GM04503 (cell line): ENCODE measurements at regions not wholly inside any gene's neighbourhood (a gene's known extent, or its start where the extent isn't known, plus 50 kb on each side); places are given as distances from the start of the nearest gene placed in this dataset.

Source experiments
- DNase-seq: peaks from one replicate; pipeline ENCODE4 v3.0.0-alpha.2; 2012; ENCODE audit warnings: low read depth

GRCh38 chr12:124162151-124163110 is 132.5 kb upstream of the RFLNA start:
- DNase-seq: no peak

GRCh38 chr12:124165695-124166094 is 129.2 kb upstream of the RFLNA start:
- DNase-seq: no peak

- DNase-seq: no peak
These were observed 127.8 kb upstream of the RFLNA start for GRCh38 chr12:124167141-124167540.

- DNase-seq: no peak
These were observed 126.7 kb upstream of the RFLNA start for GRCh38 chr12:124168016-124168786.

- no peak for DNase-seq
These were observed 125.2 kb upstream of the RFLNA start for GRCh38 chr12:124169577-124170284.

GRCh38 chr12:124170760-124171159 is 124.1 kb upstream of the RFLNA start:
- peak; percentile 21 for DNase-seq

GRCh38 chr12:124171231-124171979 is 123.5 kb upstream of the RFLNA start:
- DNase-seq: peak; percentile 12

GRCh38 chr12:124172636-124173035 is 122.3 kb upstream of the RFLNA start:
- peak; percentile 43 for DNase-seq

- no peak for DNase-seq
These were observed 121.2 kb upstream of the RFLNA start for GRCh38 chr12:124173692-124174091.

GRCh38 chr12:124174451-124175348 is 120.2 kb upstream of the RFLNA start:
- DNase-seq: peak; percentile 93

- DNase-seq: no peak
These were observed 119.2 kb upstream of the RFLNA start for GRCh38 chr12:124175704-124176103.

- DNase-seq: no peak
These were observed 117.5 kb upstream of the RFLNA start for GRCh38 chr12:124177276-124177950.

- no peak for DNase-seq
These were observed 117.0 kb upstream of the RFLNA start for GRCh38 chr12:124177951-124178316.

GRCh38 chr12:124179936-124180607 is 114.8 kb upstream of the RFLNA start:
- DNase-seq: no peak

GRCh38 chr12:124183172-124183571 is 111.7 kb upstream of the RFLNA start:
- no peak for DNase-seq

- DNase-seq: no peak
These were observed 110.4 kb upstream of the RFLNA start for GRCh38 chr12:124184456-124184855.

GRCh38 chr12:124185971-124186686 is 108.8 kb upstream of the RFLNA start:
- no peak for DNase-seq

GRCh38 chr12:124188084-124188483 is 106.8 kb upstream of the RFLNA start:
- no peak for DNase-seq
